Pulmonary artery endothelial cell (primary cell): ENCODE measurements at regions not wholly inside any gene's neighbourhood (a gene's known extent, or its start where the extent isn't known, plus 50 kb on each side); places are given as distances from the start of the nearest gene placed in this dataset.

Experiments
- DNase-seq: peaks from one replicate; pipeline ENCODE4 v3.0.0-alpha.2; 2011; ENCODE audit warnings: low read depth, low spot score

- no peak for DNase-seq
Observed at GRCh38 chr1:191648939-191649338, 509.3 kb upstream of the RGS18 start.

GRCh38 chr1:191662051-191662450, 496.2 kb upstream of the RGS18 start:
- DNase-seq, result no peak

- DNase-seq, result no peak
Observed at GRCh38 chr1:191662746-191663145, 495.5 kb upstream of the RGS18 start.

GRCh38 chr1:191668525-191668924, 489.7 kb upstream of the RGS18 start:
- DNase-seq, result no peak

DNA sequence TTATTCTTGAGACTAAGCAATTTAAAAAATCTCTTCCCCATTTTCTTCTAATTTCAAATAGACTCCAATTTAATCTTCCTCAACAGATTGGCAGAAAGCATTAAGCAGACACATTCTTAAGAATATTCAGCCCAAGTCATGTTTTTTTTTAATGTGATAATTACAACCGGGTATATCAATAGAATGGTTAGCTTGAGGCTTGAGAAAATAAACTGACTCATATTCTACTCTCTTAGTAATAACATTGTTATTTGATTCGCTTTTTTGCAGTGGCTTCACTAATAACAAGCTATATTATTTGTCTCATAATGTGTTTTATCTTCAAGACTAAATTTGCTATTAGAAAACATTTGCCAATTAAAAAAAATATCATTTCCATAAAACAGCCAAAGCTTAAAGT, 488.6 kb upstream of the RGS18 start:
- DNase-seq, result no peak

DNA sequence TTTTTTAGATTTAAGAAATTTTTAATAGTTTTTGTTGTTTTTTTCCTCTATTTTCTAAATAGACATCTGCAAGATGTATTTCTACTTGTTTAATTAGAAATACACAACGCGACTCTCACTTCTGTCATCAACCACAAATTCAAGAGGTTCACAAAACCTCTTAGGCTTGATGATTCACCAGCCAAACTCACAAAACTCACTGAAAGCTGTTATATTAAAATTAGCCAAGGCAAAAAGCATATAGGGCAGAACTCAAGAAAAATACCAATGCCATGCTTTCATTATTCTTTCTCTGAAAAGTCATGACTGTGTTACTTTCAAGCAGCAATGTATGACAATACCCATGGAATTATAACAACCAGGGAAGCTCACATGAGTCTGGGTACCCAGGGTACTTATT, 487.0 kb upstream of the RGS18 start:
- no peak for DNase-seq

- no peak for DNase-seq
Observed at GRCh38 chr1:191674626-191675179, 483.6 kb upstream of the RGS18 start.

DNA sequence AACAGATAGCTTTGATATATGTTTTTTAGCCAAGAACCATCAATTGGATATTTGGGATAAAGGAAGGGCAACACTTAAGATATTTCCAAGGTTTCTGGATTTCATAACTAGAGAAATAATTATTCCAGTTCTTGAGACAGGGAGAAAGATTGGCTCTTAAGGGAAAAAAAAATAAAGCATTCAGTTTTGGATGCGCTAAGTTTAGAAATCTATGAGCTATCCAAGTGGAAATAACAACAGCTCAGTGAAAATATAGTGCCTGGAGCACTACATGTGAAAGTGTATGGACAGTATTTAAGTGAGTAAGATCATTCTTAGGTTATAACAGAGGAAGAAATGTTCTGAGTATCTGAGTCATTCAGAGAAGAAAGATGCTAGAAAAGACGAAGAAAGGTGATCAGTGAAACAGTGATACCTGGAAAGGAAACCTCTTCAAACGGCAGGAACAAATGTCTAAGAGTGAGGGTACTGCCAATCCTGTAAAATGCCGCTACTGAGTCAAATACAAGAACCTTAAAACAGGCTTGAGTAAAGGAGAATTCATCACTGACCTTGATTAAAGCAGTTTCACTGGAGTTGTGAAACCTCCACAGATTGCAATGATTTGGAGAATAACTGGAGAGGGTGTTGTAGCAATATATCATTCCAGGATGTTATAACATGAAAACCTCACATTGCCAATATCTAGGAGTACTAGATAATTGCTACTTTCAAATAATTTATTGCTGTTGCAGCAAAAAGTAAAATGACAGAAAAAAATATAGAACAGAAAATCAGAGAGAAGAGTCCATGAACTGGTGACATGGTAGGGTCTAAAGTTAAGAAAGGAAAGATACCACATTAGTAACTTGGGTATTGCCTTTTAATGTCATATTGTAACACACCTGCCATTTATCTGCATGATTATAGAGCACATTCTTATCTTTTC, 482.1 kb upstream of the RGS18 start:
- no peak for DNase-seq

DNA sequence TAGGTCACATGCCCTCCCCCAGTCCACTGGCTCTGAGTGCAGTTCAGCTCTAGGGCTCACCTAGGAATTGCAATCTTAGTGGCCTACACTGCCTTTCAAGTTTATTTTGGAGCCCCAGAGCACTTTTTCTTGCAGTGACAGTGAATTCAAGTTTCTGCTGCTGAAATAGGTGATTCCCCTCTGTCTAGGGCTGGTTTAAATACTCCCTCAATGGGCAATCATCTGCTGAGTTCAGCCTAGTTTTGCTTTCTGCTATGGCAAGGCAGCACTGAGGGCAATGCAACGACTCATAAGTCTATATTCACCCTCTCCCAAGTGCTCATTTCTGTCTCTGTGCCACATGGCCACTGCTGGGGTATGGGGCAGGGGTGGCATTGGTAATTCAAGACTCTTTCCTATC, 472.6 kb upstream of the RGS18 start:
- no peak for DNase-seq

- DNase-seq, result no peak
Observed at GRCh38 chr1:191687721-191688120, 470.5 kb upstream of the RGS18 start.

DNA sequence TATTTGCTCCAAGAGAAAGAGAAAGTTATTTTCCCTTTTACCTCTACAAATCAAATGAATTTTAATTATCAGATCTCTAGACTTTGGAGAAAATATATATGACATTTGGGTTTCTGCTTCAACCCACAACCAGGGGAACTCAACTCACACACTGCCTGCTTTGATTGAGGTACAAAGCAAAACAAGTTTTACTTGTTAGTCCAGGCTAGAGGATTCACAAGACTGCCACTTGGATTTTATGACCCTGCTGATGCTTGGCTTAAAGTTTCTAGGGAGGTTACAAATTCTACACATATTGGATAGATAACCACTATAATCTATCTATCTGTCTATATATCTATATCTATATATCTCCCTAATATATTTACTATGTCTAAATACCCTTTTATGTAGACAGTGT, 467.3 kb upstream of the RGS18 start:
- no peak for DNase-seq

DNA sequence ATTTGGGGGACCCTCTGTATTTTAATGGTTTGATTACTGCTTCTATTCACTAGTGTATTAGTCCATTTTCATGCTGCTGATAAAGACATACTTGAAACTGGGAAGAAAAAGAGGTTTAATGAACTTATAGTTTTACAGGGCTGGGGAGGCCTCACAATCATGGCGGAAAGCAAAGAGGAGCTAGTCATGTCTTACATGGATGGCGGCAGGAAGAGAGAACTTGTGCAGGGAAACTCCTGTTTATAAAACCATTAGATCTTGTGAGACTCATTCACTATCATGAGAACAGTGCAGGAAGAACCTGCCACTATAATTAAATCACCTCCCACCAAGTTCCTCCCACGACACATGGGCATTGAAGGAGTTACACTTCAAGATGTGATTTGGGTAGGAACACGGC, 464.5 kb upstream of the RGS18 start:
- no peak for DNase-seq

DNA sequence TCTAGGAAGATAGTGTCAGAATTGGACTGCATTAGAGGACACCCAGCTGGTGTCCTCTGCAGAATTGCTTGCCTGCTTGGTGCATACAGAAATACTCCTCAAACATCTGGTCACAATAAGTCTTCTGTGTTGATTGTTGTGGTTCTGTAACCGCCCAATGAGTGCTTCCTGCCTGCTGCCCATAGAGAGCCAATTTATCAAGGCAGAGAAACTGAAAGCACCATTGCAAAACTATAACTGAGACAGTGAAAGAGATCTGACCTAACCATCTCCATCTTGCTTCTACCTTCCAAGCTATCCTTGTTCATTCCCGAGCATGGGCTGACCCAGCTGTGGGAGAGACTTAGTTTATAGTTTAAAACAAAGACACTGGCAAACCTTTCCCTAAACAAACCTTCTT, 462.4 kb upstream of the RGS18 start:
- DNase-seq, result no peak

DNA sequence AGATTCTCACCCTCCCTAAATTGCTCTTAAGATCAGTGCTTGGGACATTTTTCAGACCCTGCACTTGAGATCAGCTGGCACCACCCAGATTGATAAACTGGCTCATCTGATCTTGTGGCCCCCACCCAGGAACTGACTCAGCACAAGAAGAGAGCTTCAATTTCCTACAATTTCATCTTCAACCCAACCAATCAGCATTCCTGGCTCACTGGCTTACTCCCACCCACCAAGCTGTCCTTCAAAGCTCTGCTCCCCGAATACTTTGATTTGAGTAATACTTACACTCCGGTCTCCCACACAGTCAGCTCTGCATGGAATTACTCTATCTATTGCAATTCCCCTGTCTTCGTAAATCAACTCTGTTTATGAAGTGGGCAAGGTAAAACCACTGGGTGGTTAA, 461.9 kb upstream of the RGS18 start:
- no peak for DNase-seq

DNA sequence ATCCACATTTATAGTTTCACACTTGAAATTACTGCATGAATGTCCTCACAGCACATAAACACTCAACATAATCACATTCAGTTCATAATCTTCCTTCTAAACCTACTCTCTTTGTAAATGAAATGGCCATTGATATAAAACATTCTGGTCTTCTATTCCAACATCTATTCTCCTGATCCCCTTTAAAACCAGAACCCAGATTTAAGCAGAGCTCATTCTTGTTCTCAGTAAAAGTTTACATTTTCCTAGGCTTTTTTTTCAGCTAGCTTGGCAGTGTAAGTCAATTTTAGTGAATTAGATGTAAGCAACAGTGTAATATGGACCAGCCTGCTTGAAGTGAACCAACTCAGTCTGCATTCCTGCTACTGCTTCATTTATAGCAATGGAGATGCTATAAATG, 460.7 kb upstream of the RGS18 start:
- no peak for DNase-seq

DNA sequence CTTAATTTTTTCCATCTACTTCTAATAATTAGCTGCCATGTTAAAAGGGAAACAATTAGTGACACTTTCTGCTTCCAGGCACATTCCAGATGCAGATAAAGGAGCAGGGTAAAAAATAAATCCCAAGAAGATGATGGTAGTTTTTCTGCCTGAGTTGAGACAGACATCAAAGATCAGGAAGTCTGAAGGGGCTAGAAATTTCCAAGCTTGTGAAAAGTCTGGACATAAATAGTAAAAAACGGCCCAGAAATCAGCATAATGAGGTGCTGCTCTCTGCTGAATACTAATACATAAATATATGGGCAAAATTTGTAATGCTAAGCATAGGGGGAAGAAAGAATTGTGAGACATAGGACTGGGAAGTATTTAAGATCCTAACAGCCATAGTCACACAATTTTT, 460.0 kb upstream of the RGS18 start:
- no peak for DNase-seq

DNA sequence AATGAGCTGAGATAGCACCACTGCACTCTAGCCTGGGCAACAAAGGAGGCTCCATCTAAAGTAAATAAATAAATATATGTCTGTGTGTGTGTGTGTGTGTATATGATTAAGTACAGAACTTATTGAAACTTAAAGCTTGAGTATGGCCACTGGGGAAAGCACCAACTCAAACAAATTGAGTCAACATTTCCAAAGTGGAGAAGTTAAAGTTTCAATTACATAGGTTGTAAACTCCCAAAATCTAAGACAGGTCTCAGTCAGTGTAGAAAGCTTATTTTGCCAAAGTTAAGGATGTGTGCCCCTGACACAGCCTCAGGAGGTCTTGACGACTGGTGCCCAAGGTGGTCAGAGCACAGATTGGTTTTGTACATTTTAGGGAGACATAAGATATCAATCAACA, 458.9 kb upstream of the RGS18 start:
- no peak for DNase-seq

GRCh38 chr1:191700922-191701321, 457.3 kb upstream of the RGS18 start:
- no peak for DNase-seq

GRCh38 chr1:191702124-191702523, 456.1 kb upstream of the RGS18 start:
- DNase-seq, result no peak

GRCh38 chr1:191707288-191707687, 451.0 kb upstream of the RGS18 start:
- DNase-seq, result no peak

GRCh38 chr1:191709215-191709614, 449.0 kb upstream of the RGS18 start:
- no peak for DNase-seq

DNA sequence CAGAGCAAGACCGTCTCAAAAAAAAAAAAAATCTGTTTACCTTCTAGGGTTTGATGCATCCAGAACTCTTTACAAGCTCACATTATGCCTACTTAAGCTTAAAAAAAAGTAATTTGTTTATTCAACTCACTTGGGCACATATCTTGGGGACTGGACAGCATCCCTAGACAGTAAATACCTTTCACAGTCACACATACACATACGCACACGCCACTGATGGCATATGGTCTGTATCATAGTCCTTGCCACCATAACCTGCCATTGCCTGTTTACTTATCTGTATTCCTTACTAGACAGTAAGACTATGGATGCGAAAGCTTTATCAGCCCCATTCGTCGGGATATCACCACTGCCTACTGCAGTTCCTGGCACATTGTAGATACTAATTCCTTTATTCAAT, 446.3 kb upstream of the RGS18 start:
- DNase-seq, result no peak

- no peak for DNase-seq
Observed at GRCh38 chr1:191714845-191715244, 443.4 kb upstream of the RGS18 start.
